ENCODE measurements at regions not wholly inside any gene's neighbourhood (a gene's known extent, or its start where the extent isn't known, plus 50 kb on each side); places are given as distances from the start of the nearest gene placed in this dataset.

- TF ChIP-seq GATA2 (IDR thresholded peaks at IDR 0.05; ENCODE audit: low read depth, low read length) (no peak), GATA3 (IDR thresholded peaks at IDR 0.05; ENCODE audit: low read depth, low read length) (no peak)
Observed at GRCh38 chr4:171279131-171279530, 534.1 kb upstream of the GALNTL6 start.

GRCh38 chr4:171266671-171267070 lies 546.5 kb upstream of the GALNTL6 start:
- TF ChIP-seq GATA2 (IDR thresholded peaks at IDR 0.05; ENCODE audit: low read depth, low read length) (no peak), GATA3 (IDR thresholded peaks at IDR 0.05; ENCODE audit: low read depth, low read length) (no peak)

- TF ChIP-seq GATA2 (IDR thresholded peaks at IDR 0.05; ENCODE audit: low read depth, low read length) (no peak), GATA3 (IDR thresholded peaks at IDR 0.05; ENCODE audit: low read depth, low read length) (no peak)
Observed at GRCh38 chr4:171265190-171265818, 547.9 kb upstream of the GALNTL6 start.

- TF ChIP-seq GATA3 (IDR thresholded peaks at IDR 0.05; ENCODE audit: low read depth, low read length) = no peak
- TF ChIP-seq GATA2 (IDR thresholded peaks at IDR 0.05; ENCODE audit: low read depth, low read length) = no peak
Observed at GRCh38 chr4:171256223-171256622, 557.0 kb upstream of the GALNTL6 start.

GRCh38 chr4:171246948-171247347 lies 566.3 kb upstream of the GALNTL6 start:
- TF ChIP-seq GATA3 (IDR thresholded peaks at IDR 0.05; ENCODE audit: low read depth, low read length) (no peak), GATA2 (IDR thresholded peaks at IDR 0.05; ENCODE audit: low read depth, low read length) (no peak)

GRCh38 chr4:171242831-171243230 lies 570.4 kb upstream of the GALNTL6 start:
- TF ChIP-seq GATA2 (IDR thresholded peaks at IDR 0.05; ENCODE audit: low read depth, low read length) (no peak), GATA3 (IDR thresholded peaks at IDR 0.05; ENCODE audit: low read depth, low read length) (no peak)

GRCh38 chr4:171239196-171239595 lies 574.0 kb upstream of the GALNTL6 start:
- TF ChIP-seq GATA2 (IDR thresholded peaks at IDR 0.05; ENCODE audit: low read depth, low read length) (no peak), GATA3 (IDR thresholded peaks at IDR 0.05; ENCODE audit: low read depth, low read length) (no peak)

GRCh38 chr4:171235521-171235920 lies 577.7 kb upstream of the GALNTL6 start:
- no peak for TF ChIP-seq GATA3 (IDR thresholded peaks at IDR 0.05; ENCODE audit: low read depth, low read length)
- TF ChIP-seq GATA2 (IDR thresholded peaks at IDR 0.05; ENCODE audit: low read depth, low read length) = no peak

- TF ChIP-seq GATA2 (IDR thresholded peaks at IDR 0.05; ENCODE audit: low read depth, low read length) (no peak), GATA3 (IDR thresholded peaks at IDR 0.05; ENCODE audit: low read depth, low read length) (no peak)
Observed at GRCh38 chr4:171221181-171221580, 592.0 kb upstream of the GALNTL6 start.

- TF ChIP-seq GATA3 (IDR thresholded peaks at IDR 0.05; ENCODE audit: low read depth, low read length) (no peak), GATA2 (IDR thresholded peaks at IDR 0.05; ENCODE audit: low read depth, low read length) (no peak)
Observed at GRCh38 chr4:171203425-171203824, 609.8 kb upstream of the GALNTL6 start.

- TF ChIP-seq GATA2 (IDR thresholded peaks at IDR 0.05; ENCODE audit: low read depth, low read length) = no peak
- TF ChIP-seq GATA3 (IDR thresholded peaks at IDR 0.05; ENCODE audit: low read depth, low read length) = no peak
Observed at GRCh38 chr4:171202908-171203307, 610.3 kb upstream of the GALNTL6 start.

GRCh38 chr4:171186700-171187099 lies 626.5 kb upstream of the GALNTL6 start:
- no peak for TF ChIP-seq GATA3 (IDR thresholded peaks at IDR 0.05; ENCODE audit: low read depth, low read length)
- TF ChIP-seq GATA2 (IDR thresholded peaks at IDR 0.05; ENCODE audit: low read depth, low read length) = no peak

GRCh38 chr4:171181090-171181489 lies 632.1 kb upstream of the GALNTL6 start:
- TF ChIP-seq GATA3 (IDR thresholded peaks at IDR 0.05; ENCODE audit: low read depth, low read length) (no peak), GATA2 (IDR thresholded peaks at IDR 0.05; ENCODE audit: low read depth, low read length) (no peak)

GRCh38 chr4:171170671-171171070 lies 642.5 kb upstream of the GALNTL6 start:
- no peak for TF ChIP-seq GATA2 (IDR thresholded peaks at IDR 0.05; ENCODE audit: low read depth, low read length)
- TF ChIP-seq GATA3 (IDR thresholded peaks at IDR 0.05; ENCODE audit: low read depth, low read length) = no peak

- TF ChIP-seq GATA3 (IDR thresholded peaks at IDR 0.05; ENCODE audit: low read depth, low read length) (no peak), GATA2 (IDR thresholded peaks at IDR 0.05; ENCODE audit: low read depth, low read length) (no peak)
Observed at GRCh38 chr4:171169396-171169795, 643.8 kb upstream of the GALNTL6 start.

GRCh38 chr4:171162478-171162877 lies 650.7 kb upstream of the GALNTL6 start:
- TF ChIP-seq GATA2 (IDR thresholded peaks at IDR 0.05; ENCODE audit: low read depth, low read length) = no peak
- no peak for TF ChIP-seq GATA3 (IDR thresholded peaks at IDR 0.05; ENCODE audit: low read depth, low read length)

All from SH-SY5Y (cell line).